Lower leg skin (tissue), 4 donors: ENCODE measurements at regions not wholly inside any gene's neighbourhood (a gene's known extent, or its start where the extent isn't known, plus 50 kb on each side); places are given as distances from the start of the nearest gene placed in this dataset.
"Not testable (repeated sequence)": the region's sequence is repeated elsewhere in the genome, so short reads cannot be mapped to it uniquely, and the experiment has no call there.

Experiments used
- DNase-seq, 2 donors: peaks; one replicate each; pipeline ENCODE4 v3.0.0-alpha.2; 2019; ENCODE audit warnings: low spot score in 2 of 2
- H3K4me3 ChIP-seq: fragments of 200-600 bp; sonication (generic); 2 replicates; pipeline ENCODE4 v1.5.1; 2017; ENCODE audit warnings: mild to moderate bottlenecking, low read depth; ENCODE audit not compliant: poor library complexity, severe bottlenecking
- POLR2A ChIP-seq, 2 donors: fragments of 450-650 bp; IDR thresholded peaks; one replicate each; pipeline ENCODE4 v1.6.1; 2016 to 2017; ENCODE audit warnings: antibody characterized with exemption in 2 of 2, mild to moderate bottlenecking in 1 of 2, moderate library complexity in 1 of 2
- WGBS, 2 donors: methylation state at CpG; one replicate each; pipeline ENCODE4 v1.1.5; 2018; 5-methylcytosine and 5-hydroxymethylcytosine counted together
- intact Hi-C: fragments of 100-400 bp; cut with DNase I; formaldehyde crosslinking; loops from one replicate; pipeline ENCODE4 v1.15.0; 2023; ENCODE audit warnings: low total_unique reads
- TF ChIP-seq, protein P1 (sequence below), 3 donors: fragments of 450-650 bp; IDR thresholded peaks; one replicate each; pipeline ENCODE4 v1.5.1; 2016; ENCODE audit warnings: antibody characterized with exemption in 3 of 3, mild to moderate bottlenecking in 3 of 3, moderate library complexity in 2 of 3

DNA sequence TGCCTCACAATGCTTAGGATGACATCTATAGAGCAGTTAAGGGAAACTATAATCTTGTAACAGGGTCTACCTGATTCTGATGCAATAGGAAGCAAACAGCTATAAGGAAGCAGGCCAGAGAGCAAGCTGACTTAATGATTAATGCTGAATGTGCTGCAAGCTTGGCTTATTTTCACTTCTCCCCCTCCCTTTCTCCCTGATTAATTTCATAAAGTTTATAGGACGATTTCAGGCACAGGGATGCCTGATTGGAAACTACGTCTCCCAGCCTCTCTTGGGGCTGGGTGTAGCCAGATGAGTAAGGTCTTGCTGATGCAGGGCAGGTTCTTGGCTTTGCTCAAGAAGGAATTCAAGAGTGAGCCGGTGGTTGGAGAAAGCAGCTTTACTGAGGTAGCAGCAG lies 82.8 kb upstream of the MRI1 start:
- WGBS, 2 donors = 50 to 59% methylated on average over 3 of the region's 3 CpGs
- TF ChIP-seq, protein P1, sequence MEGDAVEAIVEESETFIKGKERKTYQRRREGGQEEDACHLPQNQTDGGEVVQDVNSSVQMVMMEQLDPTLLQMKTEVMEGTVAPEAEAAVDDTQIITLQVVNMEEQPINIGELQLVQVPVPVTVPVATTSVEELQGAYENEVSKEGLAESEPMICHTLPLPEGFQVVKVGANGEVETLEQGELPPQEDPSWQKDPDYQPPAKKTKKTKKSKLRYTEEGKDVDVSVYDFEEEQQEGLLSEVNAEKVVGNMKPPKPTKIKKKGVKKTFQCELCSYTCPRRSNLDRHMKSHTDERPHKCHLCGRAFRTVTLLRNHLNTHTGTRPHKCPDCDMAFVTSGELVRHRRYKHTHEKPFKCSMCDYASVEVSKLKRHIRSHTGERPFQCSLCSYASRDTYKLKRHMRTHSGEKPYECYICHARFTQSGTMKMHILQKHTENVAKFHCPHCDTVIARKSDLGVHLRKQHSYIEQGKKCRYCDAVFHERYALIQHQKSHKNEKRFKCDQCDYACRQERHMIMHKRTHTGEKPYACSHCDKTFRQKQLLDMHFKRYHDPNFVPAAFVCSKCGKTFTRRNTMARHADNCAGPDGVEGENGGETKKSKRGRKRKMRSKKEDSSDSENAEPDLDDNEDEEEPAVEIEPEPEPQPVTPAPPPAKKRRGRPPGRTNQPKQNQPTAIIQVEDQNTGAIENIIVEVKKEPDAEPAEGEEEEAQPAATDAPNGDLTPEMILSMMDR (IDR thresholded peaks at IDR 0.05) = no peak
- TF ChIP-seq POLR2A (IDR thresholded peaks at IDR 0.05) = no peak
- no peak for DNase-seq

DNA sequence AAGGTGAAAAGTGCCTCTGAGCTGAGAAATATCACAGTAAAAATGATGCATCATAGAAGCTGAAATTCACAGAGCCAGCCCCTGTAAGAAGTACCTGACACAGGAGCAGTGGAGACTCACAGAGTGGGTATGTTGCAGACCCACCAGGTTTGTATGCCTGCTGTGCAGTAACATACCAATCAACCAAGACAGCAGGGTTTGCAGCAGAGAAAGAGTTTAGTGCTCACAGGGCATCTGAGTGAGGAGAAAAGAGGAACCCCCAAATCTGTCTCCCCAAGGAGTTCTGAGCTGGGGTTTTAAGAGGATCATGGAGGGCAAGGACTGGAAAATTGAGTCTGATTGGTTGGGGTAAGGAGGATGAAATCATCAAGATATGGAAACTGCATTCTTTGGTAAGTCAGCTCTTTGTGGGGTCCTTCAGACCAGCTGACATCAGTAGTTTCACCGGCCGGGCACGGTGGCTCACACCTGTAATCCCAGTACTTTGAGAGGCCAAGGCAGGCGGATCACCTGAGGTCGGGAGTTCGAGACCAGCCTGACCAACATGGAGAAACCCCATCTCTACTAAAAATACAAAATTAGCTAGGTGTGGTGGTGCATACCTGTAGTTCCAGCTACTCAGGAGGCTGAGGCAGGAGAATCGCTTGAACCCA lies 83.5 kb upstream of the MRI1 start:
- DNase-seq, intact Hi-C loops, H3K4me3 ChIP-seq: not testable (repeated sequence)
- 89 to 91% methylated on average over 7 of the region's 7 CpGs for WGBS, 2 donors

More for the DNA sequence above, 82.8 kb upstream of the MRI1 start:
- H3K4me3 ChIP-seq = no peak overlapping the region
- intact Hi-C loops = no loop called here

GRCh38 chr19:13676967-13677366 lies 87.4 kb upstream of the MRI1 start:
- WGBS, 2 donors = 74 to 76% methylated on average over 5 of the region's 5 CpGs
- H3K4me3 ChIP-seq, DNase-seq, intact Hi-C loops: not testable (repeated sequence)

DNA sequence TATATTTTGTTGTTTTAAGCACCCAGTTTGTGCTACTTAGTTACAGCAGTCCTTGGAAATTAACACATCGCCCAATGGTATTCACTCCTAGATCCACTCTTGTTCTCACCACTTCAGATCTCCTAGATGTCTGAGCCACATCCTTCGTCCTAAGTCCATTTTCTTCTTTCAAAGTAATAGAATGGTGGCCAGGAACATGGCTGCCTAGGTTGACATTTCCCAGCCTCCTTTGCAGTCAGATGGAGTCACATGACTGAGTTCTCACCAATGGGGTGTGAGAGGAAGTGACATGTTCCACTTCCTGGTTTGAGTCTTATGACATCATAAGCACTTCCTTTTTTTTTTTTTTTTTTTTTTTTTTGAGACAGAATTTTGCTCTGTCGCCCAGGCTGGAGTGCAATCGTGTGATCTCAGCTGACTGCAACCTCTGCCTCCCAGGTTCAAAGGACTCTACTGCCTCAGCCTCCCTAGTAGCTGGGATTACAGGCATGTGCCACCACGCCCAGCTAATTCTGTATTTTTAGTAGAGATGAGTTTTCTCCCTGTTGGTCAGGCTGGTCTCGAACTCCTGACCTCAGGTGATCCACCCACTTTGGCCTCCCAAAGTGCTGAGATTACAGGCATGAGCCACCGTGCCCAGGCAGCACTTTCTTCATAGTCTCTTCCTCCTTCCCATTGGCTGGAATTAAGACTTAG lies 91.7 kb upstream of the MRI1 start:
- DNase-seq, intact Hi-C loops, H3K4me3 ChIP-seq: not testable (repeated sequence)
- 95 to 98% methylated on average over 7 of the region's 7 CpGs for WGBS, 2 donors

- intact Hi-C loops = no loop called here
- TF ChIP-seq, protein P1 (IDR thresholded peaks at IDR 0.05) = no peak
- TF ChIP-seq POLR2A (IDR thresholded peaks at IDR 0.05) = no peak
- no peak overlapping the region for H3K4me3 ChIP-seq
- peak in 1 of 2 donors; percentile 22 for DNase-seq
- 28 to 33% methylated on average over 4 of the region's 4 CpGs for WGBS, 2 donors
Measured at GRCh38 chr19:13670846-13671245, 93.5 kb upstream of the MRI1 start.

DNA sequence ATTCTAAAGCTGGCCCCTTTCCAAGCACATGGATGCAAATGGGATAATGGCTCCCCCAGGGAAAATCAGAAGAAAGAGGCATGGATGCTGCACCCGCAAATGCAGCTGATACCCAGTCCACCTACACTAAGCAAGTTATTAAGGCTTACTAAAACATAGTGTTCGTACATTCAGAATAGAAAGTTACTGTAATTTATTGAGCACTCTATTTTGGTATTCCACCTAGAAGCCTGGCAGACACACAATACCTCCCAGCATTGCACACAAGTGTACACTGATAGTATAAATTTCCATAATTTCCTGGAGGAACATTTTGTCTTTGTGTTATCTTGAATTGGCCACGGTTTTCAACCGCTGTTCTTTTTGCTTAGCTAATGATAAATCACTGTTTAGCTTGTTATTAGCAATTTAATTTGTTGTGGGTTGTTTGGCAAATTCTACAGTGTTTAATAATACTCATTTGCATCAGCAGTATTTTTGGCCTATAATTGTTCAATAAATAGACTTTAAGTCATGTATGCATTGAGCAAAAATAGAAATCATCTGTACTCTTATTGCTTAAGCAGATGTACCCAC lies 94.5 kb upstream of the MRI1 start:
- 43 to 60% methylated on average over 4 of the region's 4 CpGs for WGBS, 2 donors
- intact Hi-C loops = no loop called here
- no peak for DNase-seq
- no peak overlapping the region for H3K4me3 ChIP-seq
- TF ChIP-seq, protein P1 (IDR thresholded peaks at IDR 0.05) = no peak
- TF ChIP-seq POLR2A (IDR thresholded peaks at IDR 0.05) = no peak

DNA sequence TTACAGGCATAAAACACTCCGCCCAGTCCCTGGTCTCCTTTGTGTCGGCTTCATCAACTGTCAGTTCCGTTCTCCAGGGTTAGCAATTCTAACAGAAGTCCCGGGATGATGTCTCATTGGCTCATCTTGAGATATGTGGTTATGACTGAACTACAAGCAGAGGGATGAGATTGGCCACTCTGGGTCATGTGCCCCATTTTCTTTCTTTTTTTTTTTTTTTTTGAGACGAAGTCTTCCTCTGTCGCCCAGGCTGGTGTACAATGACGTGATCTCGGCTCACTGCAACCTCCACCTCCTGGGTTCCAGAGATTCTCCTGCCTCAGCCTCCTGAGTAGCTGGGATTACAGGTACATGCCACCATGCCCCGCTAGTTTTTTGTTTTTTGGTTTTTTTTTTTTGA lies 95.4 kb upstream of the MRI1 start:
- no peak for DNase-seq
- no peak overlapping the region for H3K4me3 ChIP-seq
- WGBS, 2 donors = 83 to 87% methylated on average over 9 of the region's 9 CpGs
- TF ChIP-seq, protein P1 (IDR thresholded peaks at IDR 0.05) = no peak
- no peak for TF ChIP-seq POLR2A (IDR thresholded peaks at IDR 0.05)
- intact Hi-C loops = no loop called here
